Fibroblast of lung (primary cell): ENCODE measurements at regions not wholly inside any gene's neighbourhood (a gene's known extent, or its start where the extent isn't known, plus 50 kb on each side); places are given as distances from the start of the nearest gene placed in this dataset.

Experiments used
- DNase-seq, 2 donors: peaks; one replicate each; pipeline versions ENCODE4 v3.0.0 to v3.0.0-alpha.2; 2010; ENCODE audit warnings: low read depth in 2 of 2
- H2AFZ ChIP-seq: 2 replicates; pipeline ENCODE4 v1.5.1; 2012; ENCODE audit warnings: low read length, control low read depth, inconsistent platforms
- H3K27ac ChIP-seq: 2 replicates; pipeline ENCODE4 v1.5.1; 2011; ENCODE audit warnings: low read length, control low read depth; ENCODE audit not compliant: insufficient read depth
- H3K27me3 ChIP-seq: 2 replicates; pipeline ENCODE4 v1.5.1; 2011; ENCODE audit warnings: mild to moderate bottlenecking, low read length; ENCODE audit not compliant: control insufficient read depth, insufficient read depth
- H3K36me3 ChIP-seq: 2 replicates; pipeline ENCODE4 v1.5.1; 2011; ENCODE audit warnings: low read length; ENCODE audit not compliant: control insufficient read depth, insufficient read depth
- H3K4me1 ChIP-seq: 2 replicates; pipeline ENCODE4 v1.5.1; 2011; ENCODE audit warnings: low read length; ENCODE audit not compliant: control insufficient read depth, insufficient read depth; ENCODE audit errors: extremely low read depth
- H3K4me2 ChIP-seq: 2 replicates; pipeline ENCODE4 v1.5.1; 2011; ENCODE audit warnings: low read length, control low read depth; ENCODE audit not compliant: insufficient read depth; ENCODE audit errors: extremely low read depth
- H3K4me3 ChIP-seq, 4 experiments: fragments of 200-600 bp in 1 of 4; sonication (generic) in 1 of 4; replicated peaks in 1 of 4; 2 replicates each; pipeline ENCODE4 v1.5.1; 2011 to 2016; ENCODE audit warnings: low read length in 4 of 4, low read depth in 3 of 4, mild to moderate bottlenecking in 3 of 4, control low read depth in 2 of 4, inconsistent platforms in 1 of 4, mixed read lengths in 1 of 4; ENCODE audit not compliant: insufficient read depth in 1 of 4; ENCODE audit errors: control extremely low read depth in 1 of 4
- H3K79me2 ChIP-seq: 2 replicates; pipeline ENCODE4 v1.5.1; 2012; ENCODE audit warnings: mild to moderate bottlenecking, low read length, inconsistent platforms; ENCODE audit not compliant: control insufficient read depth, insufficient read depth
- H3K9ac ChIP-seq: 2 replicates; pipeline ENCODE4 v1.5.1; 2011; ENCODE audit warnings: mild to moderate bottlenecking, low read length, control low read depth; ENCODE audit not compliant: insufficient read depth
- H3K9me3 ChIP-seq: 2 replicates; pipeline ENCODE4 v1.5.1; 2012; ENCODE audit warnings: low read depth, low read length; ENCODE audit not compliant: control insufficient read depth, insufficient read depth
- H4K20me1 ChIP-seq: 2 replicates; pipeline ENCODE4 v1.5.1; 2011; ENCODE audit warnings: low read length; ENCODE audit not compliant: control insufficient read depth, insufficient read depth; ENCODE audit errors: extremely low read depth
- EZH2 ChIP-seq: IDR thresholded peaks from 2 replicates; pipeline ENCODE4 v1.5.1; 2012; ENCODE audit warnings: low read length, control low read depth, mild to moderate bottlenecking; ENCODE audit errors: missing control alignments
- TF ChIP-seq, protein P1 (sequence below), 2 donors: IDR thresholded peaks in 1 of 2; conservative IDR thresholded peaks in 1 of 2; 1 replicate in 1 of 2; 2 replicates in 1 of 2; pipeline ENCODE4 v1.5.1; 2011 to 2012; ENCODE audit warnings: low read length in 2 of 2, control low read depth in 1 of 2, inconsistent platforms in 1 of 2, low read depth in 1 of 2, mild to moderate bottlenecking in 1 of 2

DNA sequence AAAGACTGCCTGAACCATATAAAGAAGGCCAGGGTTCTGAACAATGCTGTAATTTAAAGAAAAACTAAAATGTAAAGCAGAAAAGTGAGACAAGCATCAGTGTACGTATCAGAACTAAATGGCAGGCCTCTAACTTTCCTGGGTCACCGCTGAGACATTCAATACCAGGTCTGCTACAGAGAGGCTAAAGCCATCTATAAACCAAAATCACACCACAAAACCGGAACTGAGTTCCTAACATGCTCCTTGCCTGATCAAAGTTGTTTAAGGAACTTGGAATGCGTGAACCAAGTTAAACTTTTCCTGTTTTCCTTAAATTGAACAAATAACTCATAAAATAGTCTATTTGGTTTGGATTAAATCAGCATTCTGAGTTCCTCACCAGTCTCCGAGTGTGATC is 55.3 kb upstream of the TECRL start:
- TF ChIP-seq, protein P1, sequence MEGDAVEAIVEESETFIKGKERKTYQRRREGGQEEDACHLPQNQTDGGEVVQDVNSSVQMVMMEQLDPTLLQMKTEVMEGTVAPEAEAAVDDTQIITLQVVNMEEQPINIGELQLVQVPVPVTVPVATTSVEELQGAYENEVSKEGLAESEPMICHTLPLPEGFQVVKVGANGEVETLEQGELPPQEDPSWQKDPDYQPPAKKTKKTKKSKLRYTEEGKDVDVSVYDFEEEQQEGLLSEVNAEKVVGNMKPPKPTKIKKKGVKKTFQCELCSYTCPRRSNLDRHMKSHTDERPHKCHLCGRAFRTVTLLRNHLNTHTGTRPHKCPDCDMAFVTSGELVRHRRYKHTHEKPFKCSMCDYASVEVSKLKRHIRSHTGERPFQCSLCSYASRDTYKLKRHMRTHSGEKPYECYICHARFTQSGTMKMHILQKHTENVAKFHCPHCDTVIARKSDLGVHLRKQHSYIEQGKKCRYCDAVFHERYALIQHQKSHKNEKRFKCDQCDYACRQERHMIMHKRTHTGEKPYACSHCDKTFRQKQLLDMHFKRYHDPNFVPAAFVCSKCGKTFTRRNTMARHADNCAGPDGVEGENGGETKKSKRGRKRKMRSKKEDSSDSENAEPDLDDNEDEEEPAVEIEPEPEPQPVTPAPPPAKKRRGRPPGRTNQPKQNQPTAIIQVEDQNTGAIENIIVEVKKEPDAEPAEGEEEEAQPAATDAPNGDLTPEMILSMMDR (conservative IDR thresholded peaks at IDR 0.05 in 1 of 2, IDR thresholded peaks at IDR 0.05 in 1 of 2; ENCODE audit: low read depth in 1 of 2, low read length in 2 of 2): no peak
- TF ChIP-seq EZH2: no peak
- H3K27ac ChIP-seq: no peak overlapping the region
- H2AFZ ChIP-seq: no peak overlapping the region
- DNase-seq: no peak
- no peak overlapping the region for H3K4me2 ChIP-seq
- H4K20me1 ChIP-seq: no peaks in the 10 kb centered on the region
- H3K4me1 ChIP-seq: no peaks in the 10 kb centered on the region
- H3K4me3 ChIP-seq: no peak overlapping the region
- no peaks in the 10 kb centered on the region for H3K79me2 ChIP-seq
- no peaks in the 10 kb centered on the region for H3K9me3 ChIP-seq
- no peak overlapping the region for H3K9ac ChIP-seq
- no peaks in the 10 kb centered on the region for H3K27me3 ChIP-seq
- H3K36me3 ChIP-seq: no peaks in the 10 kb centered on the region
